ENCODE measurements at regions not wholly inside any gene's neighbourhood (a gene's known extent, or its start where the extent isn't known, plus 50 kb on each side); places are given as distances from the start of the nearest gene placed in this dataset.
A peak's percentile ranks its signal among the peaks of the same experiment; 100 is the strongest.

DNA sequence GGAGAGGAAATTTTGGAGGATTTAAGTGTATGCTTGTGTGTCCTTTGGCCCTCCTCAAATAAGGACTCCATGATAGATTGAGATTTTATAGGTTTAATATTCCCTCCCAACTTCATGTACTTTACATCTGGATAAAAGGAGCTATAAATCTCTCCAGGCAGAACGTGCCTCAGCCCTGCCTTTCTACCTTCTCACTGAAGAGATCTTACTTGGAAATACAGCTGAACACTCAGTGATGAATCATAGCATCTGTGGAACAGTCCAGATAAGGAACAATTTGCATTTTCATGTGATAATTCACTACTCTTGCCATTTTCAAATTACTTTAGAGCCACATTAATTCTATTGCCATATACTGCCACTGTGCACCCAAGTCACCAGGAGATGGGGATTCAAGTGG, 364.6 kb upstream of the PODXL start:
- ATAC-seq (no peak), DNase-seq (ENCODE audit: missing footprints) (no peak)
- intact Hi-C loops (cut with DNase I), result no loop called here

DNA sequence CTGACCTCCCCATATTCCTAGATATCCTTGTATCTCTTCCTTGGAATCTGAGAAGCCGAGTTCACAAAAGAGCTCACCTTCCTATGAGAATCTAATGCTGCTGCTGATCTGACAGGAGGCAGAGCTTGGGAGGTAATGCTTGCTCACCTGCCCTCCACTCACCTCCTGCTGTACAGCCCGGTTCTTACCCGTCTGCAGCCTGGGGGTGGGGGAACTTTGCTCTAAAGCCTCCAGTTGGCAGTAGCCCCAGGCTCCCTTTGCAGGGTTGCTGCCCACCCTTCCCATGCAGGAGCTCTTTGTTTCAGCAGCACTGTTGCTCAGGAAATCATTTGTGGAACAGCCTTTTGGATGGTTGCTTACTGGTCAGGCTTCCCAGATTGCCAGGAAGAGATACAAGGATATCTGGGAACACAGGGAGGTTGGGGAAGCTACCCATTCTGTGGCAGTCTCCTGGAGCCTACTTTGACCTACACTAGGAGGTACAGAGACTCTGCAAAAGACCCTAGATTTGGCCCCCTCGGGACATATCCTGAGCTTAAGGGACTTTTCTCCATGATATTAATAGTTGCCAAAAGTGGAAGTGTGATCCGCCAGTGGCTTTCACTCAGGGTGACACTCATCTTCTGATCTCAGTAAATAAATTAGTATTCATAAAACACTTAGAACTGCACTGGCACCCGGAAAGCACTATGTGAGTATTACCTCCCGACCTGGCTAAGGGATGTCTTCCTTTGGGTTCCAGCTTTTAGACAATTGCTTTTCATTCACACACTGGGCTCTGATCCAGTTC, 363.7 kb upstream of the PODXL start:
- intact Hi-C loops (cut with DNase I), result no loop called here
- ATAC-seq, result no peak
- no peak for DNase-seq (ENCODE audit: missing footprints)

DNA sequence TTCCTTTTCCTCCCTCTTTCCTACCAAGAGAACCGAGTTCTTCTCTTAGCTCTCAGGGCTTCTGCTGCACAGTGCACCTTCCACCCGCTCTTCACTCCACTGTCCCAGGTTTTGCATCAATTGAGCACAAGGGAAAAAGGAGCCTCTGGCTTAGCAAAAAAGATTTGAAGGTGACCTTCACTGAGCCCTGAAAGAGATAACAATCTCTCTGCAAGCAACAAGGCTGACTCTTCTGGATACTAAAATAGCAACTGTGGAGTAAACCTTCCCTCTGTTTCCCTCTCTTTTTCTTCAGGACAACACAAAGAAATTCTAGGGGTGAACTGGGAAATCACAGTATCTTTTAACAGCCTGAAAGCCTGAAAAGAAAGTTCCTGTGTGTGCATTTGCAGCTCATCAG, 354.7 kb upstream of the PODXL start:
- ATAC-seq (no peak), DNase-seq (ENCODE audit: missing footprints) (no peak)
- intact Hi-C loops (cut with DNase I), result no loop called here

DNA sequence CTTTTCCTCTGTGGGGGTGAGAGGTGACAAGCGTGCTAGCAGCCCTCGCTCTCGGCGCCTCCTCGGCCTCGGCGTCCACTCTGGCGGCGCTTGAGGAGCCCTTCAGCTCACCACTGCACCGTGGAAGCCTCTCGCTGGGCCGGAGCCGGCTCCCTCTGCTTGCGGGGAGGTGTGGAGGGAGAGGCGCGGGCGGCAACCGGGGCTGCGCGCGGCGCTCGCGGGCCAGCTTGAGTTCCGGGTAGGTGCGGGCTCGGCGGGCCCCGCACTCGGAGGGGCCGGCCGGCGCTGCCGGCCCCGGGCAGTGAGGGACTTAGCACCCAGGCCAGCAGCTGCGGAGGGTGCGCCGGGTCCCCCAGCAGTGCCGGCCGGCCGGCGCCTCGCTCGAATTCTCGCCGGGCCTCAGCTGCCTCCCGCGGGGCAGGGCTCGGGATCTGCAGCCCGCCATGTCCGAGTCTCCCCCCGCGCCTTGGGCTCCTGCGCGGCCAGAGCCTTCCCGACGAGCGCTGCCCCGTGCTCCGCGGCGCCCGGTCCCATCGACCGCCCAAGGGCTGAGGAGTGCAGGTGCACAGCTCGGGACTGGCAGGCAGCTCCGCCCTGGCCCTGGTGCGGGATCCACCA, 352.8 kb upstream of the PODXL start:
- intact Hi-C loops (cut with DNase I), result no loop called here
- no peak for ATAC-seq
- peak; percentile 62 for DNase-seq (ENCODE audit: missing footprints)

- DNase-seq (ENCODE audit: missing footprints) (no peak), ATAC-seq (no peak)
- intact Hi-C loops (cut with DNase I), result no loop called here
Measured at GRCh38 chr7:131908714-131909113, 352.3 kb upstream of the PODXL start.

DNA sequence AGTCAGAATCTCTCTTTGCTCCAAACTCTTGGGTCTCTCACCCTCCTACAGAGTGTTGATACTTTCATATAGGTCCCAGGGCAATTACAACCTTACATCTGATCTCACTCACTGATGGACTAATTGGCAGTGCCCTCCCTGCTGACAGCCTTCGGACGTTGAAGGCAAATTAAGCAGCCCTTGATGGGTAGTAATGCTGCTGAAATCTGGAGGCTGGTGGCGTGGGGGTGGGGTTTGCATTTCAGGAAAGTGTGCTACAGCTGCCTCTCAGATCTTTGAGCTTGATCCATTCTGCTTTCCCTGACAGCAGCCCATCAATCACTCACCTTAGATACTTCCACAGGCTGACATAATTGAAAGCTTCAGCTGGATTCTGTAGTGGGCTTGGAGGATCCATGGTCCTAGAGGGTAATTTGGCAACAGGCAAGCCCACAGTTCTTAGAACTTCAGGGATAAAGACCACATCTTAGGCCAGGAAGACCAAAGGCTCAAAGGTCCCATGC, 349.1 kb upstream of the PODXL start:
- no peak for ATAC-seq
- DNase-seq (ENCODE audit: missing footprints), result no peak
- intact Hi-C loops (cut with DNase I), result no loop called here

- ATAC-seq (no peak), DNase-seq (ENCODE audit: missing footprints) (no peak)
- intact Hi-C loops (cut with DNase I), result no loop called here
Measured at GRCh38 chr7:131904760-131905327, 348.4 kb upstream of the PODXL start.

DNA sequence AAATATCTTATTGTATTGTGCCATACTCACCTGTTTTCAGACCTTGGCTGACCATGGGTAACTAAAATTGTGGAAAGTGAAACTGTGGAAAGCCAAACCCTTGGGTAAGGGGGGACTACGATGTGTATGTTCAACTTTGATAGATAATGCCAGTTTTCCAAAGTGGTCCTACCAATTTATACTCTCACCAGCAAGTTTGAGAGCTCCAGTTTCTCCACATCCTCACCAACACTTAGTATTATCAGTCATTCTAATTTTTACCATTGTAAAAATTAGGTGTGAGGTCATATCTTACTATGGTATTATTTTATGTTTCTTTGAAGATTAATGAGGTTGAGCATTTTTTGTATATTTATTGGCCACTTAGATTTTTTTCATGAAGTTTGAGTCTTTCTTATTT, 346.9 kb upstream of the PODXL start:
- DNase-seq (ENCODE audit: missing footprints), result no peak
- intact Hi-C loops (cut with DNase I), result no loop called here
- no peak for ATAC-seq

DNA sequence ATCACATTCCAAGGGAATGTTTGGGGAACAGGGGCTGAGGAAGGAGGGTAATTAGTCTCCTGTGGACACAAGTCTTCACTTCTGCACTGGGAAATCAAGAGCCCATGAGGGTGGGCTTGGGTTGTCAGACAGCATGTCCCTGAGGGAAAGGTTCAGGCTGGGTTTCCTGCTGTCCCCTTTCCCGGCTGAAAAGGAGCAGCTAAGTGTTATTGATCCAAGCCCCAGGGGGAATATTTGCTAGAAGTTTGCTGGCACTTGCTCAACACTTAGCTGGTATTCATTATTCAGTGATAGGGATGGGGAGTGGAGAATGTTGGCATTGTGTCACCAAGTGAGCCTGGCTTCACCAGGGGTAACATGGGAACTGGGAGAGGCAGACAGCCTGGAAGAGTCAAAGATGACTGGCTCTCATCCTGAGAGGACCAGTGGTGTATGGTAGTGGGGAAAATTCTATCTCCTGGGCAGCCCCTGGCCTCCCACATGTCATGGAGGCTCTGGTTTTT, 344.4 kb upstream of the PODXL start:
- DNase-seq (ENCODE audit: missing footprints), result no peak
- intact Hi-C loops (cut with DNase I), result no loop called here
- ATAC-seq, result no peak

DNA sequence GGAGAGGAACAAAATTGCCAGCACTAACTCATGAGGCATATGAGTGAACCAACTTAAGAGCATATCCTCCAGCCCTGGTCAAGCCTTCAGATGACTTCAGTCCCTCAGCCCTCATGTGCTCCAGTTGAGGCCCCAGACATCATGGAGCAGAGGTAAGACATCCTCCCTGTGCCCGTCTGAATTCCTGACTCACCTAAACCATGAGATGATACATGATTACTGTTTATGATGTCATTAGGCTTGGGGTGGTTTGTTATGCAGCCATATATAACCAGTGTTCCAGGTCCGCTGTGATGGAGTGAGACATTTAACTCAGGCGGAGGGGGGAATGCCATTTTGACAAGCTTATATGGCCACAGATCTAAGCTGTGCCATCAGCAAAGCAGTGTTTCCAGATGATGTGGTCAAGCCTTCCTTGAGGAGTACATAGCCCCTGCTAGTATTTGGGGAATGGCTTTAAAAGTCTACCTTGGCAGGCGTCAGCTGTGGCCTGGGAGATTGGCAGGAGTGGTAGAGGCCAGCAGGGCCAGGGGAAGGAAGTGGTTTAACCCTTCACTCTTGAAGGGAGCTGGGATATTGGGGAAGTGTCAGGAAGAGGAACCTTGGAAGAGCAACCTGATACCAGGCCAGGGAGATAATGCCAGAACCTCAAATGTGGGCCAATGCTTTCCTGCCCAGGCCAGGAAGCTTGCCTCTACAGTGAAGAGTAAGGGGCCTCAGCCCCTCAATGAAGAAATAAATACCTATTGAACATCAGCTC, 343.0 kb upstream of the PODXL start:
- ATAC-seq, result no peak
- DNase-seq (ENCODE audit: missing footprints), result no peak
- intact Hi-C loops (cut with DNase I), result no loop called here

DNA sequence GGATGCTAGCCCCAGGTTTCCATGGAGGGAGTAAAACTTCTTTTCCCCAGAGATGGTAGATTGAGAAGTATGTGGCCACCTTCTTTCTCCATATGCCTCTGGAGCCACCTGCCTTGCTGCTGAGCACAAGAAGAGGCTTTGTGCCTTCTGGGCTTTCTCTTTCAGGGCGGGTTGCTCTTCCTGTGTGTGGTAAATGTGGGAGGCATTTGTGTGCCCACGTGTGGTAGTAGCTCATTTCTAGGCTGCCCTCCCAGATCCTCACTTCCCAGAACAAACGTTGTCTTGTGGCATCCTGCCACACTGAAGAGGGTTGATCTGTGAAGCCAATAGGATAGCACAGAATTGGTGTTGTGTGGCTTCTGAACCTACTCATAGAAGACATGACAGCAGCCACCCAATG, 342.0 kb upstream of the PODXL start:
- intact Hi-C loops (cut with DNase I), result no loop called here
- no peak for DNase-seq (ENCODE audit: missing footprints)
- ATAC-seq, result no peak

DNA sequence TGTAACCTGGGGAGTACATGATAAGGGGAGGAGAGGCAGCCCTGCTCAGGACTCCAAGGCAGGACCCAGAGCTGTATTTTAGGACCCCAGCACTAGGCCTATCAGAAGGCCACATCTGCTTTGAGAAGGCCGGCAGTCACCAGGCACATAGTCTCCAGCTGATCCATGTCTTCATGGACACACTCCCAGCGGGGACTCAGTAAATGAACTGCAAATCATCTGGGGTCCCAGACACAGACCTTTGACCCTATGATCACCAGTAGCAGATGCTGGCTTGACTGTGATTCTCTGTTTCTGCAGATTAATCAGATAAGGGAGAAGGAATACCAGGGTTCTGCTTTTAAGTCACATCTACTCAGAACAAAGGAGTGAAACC, 341.4 kb upstream of the PODXL start:
- ATAC-seq, result no peak
- intact Hi-C loops (cut with DNase I), result no loop called here
- DNase-seq (ENCODE audit: missing footprints), result no peak

GRCh38 chr7:131897016-131897789, 340.8 kb upstream of the PODXL start:
- intact Hi-C loops (cut with DNase I), result no loop called here
- DNase-seq (ENCODE audit: missing footprints) (no peak), ATAC-seq (no peak)

GRCh38 chr7:131896165-131896863, 339.9 kb upstream of the PODXL start:
- intact Hi-C loops (cut with DNase I), result no loop called here
- DNase-seq (ENCODE audit: missing footprints), result no peak
- no peak for ATAC-seq

- no peak for DNase-seq (ENCODE audit: missing footprints)
- intact Hi-C loops (cut with DNase I), result no loop called here
- ATAC-seq, result no peak
Measured at GRCh38 chr7:131895541-131896164, 339.2 kb upstream of the PODXL start.

DNA sequence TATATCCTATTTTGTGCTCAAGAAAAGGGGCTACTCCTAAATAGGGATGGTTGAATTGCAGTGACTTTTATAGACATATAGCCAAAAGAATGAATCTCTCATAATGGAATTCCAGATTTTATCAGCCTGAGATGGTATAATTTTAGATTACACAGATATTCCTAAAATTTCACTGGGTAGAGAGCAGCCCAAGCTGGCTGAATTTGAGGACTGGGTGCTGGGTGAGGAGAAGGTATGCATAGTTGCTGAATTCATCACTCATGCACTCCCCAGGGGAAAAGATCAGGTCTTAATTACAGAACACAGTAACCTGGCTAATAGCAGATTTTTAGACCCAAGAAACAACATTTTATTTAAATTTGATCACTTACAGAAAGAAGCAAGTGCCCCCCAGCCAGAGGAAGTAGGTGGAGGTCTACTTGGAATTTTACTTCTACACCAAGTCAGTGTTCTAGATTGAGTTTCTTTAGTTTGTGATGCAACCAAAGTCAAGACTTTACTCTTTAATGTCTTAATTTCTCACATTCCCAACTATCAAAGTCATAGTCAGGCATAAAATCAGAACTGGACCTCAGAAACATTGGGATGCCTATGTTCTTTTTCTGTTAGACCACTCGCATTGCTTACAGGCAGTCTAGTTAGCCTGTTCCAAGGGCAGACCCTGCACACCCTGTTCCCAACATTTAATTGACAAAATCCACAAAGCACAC, 337.4 kb upstream of the PODXL start:
- intact Hi-C loops (cut with DNase I), result no loop called here
- no peak for DNase-seq (ENCODE audit: missing footprints)
- no peak for ATAC-seq

- ATAC-seq (no peak), DNase-seq (ENCODE audit: missing footprints) (no peak)
- intact Hi-C loops (cut with DNase I), result no loop called here
Measured at GRCh38 chr7:131890176-131890575, 333.7 kb upstream of the PODXL start.

Data from Right ventricle myocardium inferior (tissue), 1 donor.